Smooth muscle cell of the brain vasculature (primary cell): ENCODE measurements at regions not wholly inside any gene's neighbourhood (a gene's known extent, or its start where the extent isn't known, plus 50 kb on each side); places are given as distances from the start of the nearest gene placed in this dataset.
"Not testable (repeated sequence)": the region's sequence is repeated elsewhere in the genome, so short reads cannot be mapped to it uniquely, and the experiment has no call there.

ENCODE experiments used
- DNase-seq: peaks from one replicate; pipeline ENCODE4 v3.0.0-alpha.2; 2012; ENCODE audit warnings: low read depth, low spot score

DNA sequence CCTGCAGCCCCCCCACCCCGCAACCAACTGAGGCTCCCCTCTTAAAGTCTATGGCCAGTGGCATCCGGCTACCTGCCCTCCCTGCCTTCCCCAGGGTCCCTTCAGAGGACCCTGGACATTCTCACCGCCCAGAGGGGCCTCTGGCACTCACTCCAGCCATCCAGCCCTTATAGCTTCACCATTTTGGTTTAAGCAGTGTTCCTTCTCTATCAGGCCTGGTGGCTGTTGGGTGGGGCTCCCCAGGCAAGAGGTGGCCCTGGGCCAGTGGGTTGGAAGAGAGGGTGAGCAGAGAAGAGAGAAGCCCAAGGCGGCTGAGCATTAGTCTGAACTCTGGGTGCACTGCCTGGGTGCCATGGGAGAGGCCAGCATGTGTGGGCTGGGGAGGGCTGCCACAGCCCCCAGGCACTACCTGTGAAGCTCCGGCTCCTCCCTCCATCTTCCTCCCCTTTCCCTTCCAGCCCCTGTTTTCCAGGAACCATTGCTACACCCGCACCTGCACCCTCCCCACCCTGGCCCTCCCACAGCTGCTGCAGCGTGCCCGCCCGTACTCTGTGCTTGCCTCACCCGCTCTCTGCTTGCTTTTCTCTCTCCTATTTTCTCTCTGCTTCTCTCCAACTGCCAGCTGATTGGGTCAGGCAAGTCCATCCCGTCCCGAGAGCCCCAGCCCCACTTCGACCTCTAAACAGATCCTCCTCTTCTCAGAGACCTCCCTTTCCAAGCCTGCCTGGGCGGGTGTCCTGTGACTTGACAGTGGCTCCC is 168.2 kb downstream of the TBC1D2B start:
- DNase-seq = no peak

DNA sequence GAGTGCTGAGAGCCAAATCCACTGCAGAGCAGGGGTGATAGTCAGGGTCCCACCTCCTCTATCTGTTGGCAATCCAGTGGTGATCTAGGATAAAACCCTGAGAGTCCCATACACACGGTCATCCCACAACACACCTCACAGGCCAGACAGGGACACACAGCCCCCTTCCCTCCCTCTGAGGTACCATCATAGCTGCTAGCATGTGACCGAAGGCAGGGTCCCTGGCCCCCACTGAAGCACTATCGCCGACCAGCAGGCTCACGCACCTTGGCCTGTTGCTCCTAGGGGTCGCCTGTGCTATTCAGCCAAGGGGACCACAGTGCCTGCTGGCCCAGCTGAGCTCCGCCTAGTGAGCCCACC is 168.8 kb downstream of the TBC1D2B start:
- DNase-seq = not testable (repeated sequence)

DNA sequence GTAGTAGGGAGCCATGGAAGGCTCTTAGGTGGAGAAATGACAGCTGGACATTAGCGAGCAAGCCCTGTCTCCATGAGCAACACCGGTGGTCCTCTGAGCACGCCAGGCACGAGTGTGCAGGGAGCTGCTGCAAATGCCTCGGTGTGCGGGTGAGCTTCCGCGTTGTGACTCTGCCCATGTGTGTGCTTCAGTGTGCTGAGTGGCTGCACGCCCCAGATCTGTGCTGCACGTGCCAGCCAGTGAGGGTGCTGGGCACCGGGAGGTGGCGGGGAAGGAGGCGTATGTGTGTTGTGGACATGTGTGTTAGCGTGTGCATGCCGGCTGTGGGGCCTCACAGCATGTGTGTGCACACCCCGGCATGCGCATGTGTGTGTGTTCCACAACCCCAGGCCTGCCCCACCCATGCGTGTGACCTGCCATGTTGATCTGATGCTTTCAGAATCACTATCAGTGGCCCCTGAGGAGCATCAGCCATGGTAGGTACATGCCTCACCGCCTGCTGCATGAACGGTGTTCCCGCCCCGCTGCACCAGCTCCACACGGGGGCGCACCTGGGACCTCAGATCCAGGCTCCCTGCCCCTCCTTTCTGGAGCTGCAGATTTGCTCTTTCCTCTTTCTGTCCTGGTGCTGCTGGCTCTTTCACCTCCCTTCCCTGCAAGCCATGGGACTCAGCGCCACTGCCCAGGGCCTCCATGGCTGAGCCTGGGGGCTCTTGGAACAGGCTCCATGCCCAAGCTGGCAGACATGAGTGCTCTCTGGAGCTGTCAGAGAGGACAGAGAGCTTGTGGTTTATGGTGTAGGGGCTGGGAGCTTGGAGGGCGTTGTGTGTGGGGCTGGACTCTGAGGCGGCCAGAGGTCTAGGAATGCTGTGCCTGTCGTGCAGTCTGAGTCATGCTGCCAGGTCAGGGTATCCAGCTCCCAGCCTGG is 169.4 kb downstream of the TBC1D2B start:
- no peak for DNase-seq

- DNase-seq = not testable (repeated sequence)
Observed at GRCh38 chr15:77906062-77906990, 171.2 kb downstream of the TBC1D2B start.

DNA sequence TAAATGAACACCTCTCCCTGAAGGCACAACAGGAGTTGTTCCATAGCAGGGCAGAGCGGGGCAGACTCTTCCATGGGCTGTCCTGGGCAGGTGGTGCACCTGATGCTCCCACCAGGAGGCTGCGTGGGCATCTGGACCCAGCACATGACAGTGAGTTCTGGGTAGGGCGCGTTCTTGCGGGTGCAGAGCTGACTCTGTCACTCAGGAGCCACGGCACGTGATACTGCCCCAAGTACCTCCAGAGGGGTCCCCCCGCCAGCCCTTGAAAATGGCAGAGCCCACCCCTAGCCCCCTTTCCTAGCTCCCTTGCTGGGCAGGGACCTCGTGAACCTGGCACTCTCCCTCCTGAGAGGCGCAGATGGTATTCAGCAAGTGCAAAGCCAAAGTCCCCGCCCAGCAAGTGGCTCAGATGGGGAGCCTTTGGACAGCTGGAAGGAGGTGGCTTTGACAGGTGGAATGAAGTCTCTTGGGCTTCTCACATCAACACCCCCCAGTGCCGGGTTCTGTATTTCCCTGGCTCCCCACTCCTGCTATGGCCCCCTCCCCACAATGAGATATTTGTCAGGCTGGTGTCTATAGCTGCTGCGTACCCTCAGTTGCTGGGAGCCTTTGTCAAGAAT is 172.1 kb downstream of the TBC1D2B start:
- no peak for DNase-seq

DNA sequence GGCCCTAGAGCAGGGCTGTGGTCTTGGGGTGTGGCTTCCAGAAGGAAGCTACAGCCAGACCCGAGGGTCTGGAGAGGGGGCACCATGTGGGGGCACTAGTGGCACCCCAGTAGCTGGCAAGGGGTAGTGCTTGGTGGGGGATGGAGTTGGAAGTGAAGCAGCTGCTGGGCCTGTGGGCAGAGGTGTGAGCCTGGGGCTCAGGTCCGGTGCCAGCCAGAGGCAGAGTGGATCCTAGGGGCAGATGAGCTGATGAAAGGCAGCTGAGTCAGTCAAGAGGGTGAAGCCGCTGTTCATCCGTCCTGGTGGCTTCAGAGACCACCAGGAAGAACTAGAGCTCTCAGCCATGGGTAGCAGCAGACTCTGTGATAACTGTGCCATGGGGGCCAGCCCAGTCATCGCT is 172.6 kb downstream of the TBC1D2B start:
- no peak for DNase-seq

DNA sequence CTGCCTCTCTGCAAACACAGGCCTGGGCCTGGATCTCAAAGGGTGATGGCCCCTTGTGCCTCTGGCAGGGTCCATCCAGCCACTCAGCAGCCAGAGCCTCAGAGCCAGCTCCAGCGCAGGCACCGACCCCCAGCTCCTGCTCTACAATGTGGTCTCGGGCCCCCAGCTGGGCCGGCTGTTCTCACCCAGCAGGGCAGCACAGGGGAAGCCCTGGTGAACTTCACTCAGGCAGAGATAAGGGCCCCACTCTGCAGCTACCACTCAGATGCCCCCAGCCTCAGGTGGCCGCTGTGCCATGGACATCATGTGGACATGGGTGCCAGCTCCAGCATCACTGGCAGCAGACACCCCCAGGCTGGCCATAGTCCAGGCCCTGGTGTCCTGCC is 173.1 kb downstream of the TBC1D2B start:
- no peak for DNase-seq

- DNase-seq = not testable (repeated sequence)
Observed at GRCh38 chr15:77903761-77904435, 173.6 kb downstream of the TBC1D2B start.

DNA sequence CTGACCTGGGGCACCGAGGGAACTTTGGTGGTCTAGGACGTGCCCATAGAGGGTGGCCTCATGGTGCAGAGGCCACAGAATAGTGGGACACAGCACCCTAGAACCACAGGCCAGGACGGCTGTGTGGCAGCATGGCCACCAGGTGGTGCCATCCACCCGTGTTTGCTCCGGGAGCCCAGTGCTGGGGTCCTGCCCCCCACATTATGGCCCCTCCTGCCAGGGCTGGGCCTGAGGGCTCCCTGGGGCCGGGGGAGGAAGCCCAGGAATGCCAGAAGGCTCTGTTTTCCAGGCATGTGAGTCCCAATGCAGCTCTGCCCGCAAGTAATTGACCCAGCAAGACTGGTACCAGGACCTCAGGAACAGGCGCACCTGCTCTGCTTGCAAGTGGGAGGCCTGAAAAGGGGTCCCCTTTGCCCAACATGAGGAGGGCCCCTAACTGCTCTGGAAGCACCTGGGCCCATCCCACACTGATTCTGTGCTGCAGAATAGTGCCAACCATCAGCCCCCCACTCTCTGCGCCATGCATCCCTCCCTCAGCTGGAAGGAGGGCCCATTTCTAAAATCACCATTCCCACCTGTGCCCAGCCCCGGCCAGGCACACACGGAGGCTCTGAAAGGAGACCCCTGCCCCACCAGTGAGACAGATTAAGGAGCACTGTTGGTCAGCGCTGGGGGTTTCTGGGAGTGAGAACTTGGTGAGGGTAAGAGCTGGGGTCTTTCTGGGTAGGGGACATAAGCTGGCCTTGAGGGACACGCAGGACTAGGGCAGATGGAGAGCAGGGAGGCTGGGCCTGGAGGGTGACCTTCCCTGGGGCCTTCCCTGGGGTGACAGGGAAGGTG is 174.4 kb downstream of the TBC1D2B start:
- DNase-seq = not testable (repeated sequence)

DNA sequence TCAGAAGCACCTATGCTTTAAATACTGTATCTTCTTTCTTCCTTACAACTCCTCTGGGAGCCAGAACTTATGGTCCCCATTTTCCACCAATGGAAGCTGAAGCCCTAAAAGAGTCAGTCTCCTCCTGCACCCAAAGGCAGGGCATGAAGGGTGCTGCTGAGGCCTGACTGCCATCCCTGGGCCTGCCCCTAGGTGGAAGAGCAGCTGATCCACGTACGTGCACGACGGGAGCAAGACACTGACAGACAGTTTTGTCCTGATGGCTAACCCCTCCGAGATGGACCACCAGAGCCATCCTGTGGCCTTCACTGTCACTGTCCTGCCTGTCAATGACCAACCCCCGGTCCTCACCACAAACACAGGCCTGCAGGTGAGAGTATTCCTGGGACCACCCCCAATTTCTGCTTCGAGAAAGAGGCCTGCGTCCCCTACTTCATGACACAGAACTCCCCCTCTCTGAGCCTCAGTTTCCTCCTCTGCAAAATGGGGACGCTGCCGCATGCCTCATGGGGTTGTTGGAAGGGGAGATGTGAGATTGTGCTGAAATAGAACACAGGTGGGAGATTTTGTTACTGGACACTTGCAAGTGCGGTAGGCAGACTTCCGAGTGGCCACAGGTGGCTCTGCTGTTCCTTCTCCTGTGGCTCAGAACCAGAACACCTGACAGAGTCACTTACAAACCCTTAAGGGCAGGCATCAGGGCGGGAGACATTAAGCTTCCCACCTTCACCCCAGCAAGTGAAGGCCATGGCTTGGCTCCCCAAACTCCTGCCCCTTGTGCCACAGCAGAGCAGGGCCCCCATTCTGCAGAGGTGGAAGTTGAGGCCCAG is 175.4 kb downstream of the TBC1D2B start:
- DNase-seq = no peak

GRCh38 chr15:77901251-77901881 is 176.1 kb downstream of the TBC1D2B start:
- DNase-seq = no peak

DNA sequence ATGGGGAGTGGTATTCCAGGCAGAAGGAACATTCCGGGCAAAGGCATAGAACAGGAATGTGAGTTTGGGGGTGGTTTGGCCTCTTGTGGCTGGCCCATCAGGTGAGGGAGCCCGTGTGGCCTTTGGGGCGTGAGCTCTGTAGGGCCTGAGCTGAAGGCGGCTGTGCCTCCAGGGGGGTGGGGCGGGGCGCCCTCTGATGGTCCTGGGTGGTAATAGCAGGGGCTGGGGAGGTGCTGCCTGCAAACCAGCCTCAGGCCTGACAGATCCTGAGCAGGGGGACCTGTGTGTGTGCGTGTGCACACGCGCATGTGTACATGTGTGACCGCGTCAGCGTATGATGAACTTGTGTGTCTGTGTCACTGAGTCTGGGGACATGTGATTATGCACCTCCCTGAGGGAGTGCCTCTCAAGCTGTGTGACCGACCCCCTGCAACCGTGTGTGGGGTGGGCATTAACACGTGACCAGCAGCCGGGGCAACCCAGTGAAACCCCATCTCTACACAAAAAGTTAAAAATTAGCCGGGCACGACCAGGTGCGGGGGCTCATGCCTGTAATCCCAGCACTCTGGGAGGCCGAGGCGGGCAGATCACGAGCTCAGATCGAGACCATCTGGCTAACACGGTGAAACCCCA is 177.1 kb downstream of the TBC1D2B start:
- DNase-seq = not testable (repeated sequence)

GRCh38 chr15:77899776-77900175 is 177.7 kb downstream of the TBC1D2B start:
- not testable (repeated sequence) for DNase-seq

DNA sequence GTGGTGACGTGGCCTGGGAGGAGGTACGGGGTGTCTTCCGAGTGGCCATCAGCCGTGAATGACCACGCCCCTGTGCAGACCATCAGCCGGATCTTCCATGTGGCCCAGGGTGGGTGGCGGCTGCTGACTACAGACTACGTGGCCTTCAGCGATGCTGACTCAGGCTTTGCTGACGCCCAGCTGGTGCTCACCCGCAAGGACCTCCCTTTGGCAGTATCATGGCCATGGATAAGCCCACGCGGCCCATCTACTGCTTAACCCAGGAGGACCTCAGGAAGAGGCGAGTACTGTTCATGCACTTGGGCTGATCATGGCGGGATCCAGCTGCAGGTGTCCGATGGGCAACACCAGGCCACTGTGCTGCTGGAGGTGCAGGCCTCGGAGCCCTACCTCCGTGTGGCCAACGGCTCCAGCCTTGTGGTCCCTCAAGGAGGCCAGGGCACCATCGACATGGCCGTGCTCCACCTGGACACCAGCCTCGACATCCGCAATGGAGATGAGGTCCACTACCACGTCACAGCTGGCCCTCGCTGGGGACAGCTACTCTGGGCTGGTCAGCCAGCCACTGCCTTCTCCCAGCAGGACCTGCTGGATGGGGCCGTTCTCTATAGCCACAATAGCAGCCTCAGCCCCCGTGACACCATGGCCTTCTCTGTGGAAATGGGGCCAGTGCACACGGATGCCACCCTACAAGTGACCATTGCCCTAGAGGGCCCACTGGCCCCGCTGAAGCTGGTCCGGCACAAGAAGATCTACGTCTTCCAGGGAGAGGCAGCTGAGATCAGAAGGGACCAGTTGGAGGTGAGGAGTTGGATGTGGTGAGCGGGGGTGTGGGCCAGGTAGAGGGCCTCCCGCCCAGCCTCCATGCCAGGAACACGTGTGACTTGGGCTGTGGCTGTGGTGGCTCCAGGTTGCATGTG is 178.4 kb downstream of the TBC1D2B start:
- DNase-seq = no peak

- no peak for DNase-seq
Observed at GRCh38 chr15:77897896-77898406, 179.6 kb downstream of the TBC1D2B start.

DNA sequence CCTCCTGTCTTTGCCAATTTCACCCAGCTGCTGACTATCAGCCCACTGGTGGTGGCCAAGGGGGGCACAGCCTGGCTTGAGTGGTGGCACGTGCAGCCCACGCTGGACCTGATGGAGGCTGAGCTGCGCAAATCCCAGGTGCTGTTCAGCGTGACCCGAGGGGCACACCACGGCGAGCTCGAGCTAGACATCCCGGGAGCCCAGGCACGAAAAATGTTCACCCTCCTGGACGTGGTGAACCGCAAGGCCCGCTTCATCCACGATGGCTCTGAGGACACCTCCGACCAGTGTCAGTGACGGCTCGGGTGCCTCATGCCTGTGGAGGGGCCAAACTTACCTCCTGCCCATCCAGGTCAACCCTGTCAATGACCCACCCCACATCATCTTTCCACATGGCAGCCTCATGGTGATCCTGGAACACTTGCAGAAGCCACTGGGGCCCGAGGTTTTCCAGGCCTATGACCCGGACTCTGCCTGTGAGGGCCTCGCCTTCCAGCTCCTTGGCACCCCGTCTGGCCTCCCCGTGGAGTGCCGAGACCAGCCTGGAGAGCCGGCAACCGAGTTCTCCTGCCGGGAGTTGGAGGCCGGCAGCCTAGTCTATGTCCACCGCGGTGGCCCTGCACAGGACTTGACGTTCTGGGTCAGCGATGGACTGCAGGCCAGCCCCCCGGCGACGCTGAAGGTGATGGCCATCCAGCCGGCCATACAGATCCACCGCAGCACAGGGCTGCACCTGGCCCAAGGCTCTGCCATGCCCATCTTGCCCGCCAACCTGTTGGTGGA is 180.2 kb downstream of the TBC1D2B start:
- not testable (repeated sequence) for DNase-seq
